Fibroblast of lung (primary cell): ENCODE measurements at regions not wholly inside any gene's neighbourhood (a gene's known extent, or its start where the extent isn't known, plus 50 kb on each side); places are given as distances from the start of the nearest gene placed in this dataset.
"Not testable (repeated sequence)": the region's sequence is repeated elsewhere in the genome, so short reads cannot be mapped to it uniquely, and the experiment has no call there.

Source experiments
- CTCF ChIP-seq, 2 donors: IDR thresholded peaks in 1 of 2; conservative IDR thresholded peaks in 1 of 2; 1 replicate in 1 of 2; 2 replicates in 1 of 2; pipeline ENCODE4 v1.5.1; 2011 to 2012; ENCODE audit warnings: low read length in 2 of 2, control low read depth in 1 of 2, inconsistent platforms in 1 of 2, low read depth in 1 of 2, mild to moderate bottlenecking in 1 of 2
- EZH2 ChIP-seq: IDR thresholded peaks from 2 replicates; pipeline ENCODE4 v1.5.1; 2012; ENCODE audit warnings: low read length, control low read depth, mild to moderate bottlenecking; ENCODE audit errors: missing control alignments

GRCh38 chr1:192498092-192498491 lies 77.5 kb upstream of the RGS1 start:
- not testable (repeated sequence) for TF ChIP-seq CTCF (conservative IDR thresholded peaks at IDR 0.05 in 1 of 2, IDR thresholded peaks at IDR 0.05 in 1 of 2; ENCODE audit: low read depth in 1 of 2, low read length in 2 of 2); EZH2
